HG02798 (cell line): ENCODE measurements at regions not wholly inside any gene's neighbourhood (a gene's known extent, or its start where the extent isn't known, plus 50 kb on each side); places are given as distances from the start of the nearest gene placed in this dataset.

Experiments used
- ATAC-seq: cut with Tn5 transposase; IDR thresholded peaks from one replicate; pipeline ENCODE4 v1.9.1; 2021; ENCODE audit warnings: mild to moderate bottlenecking; ENCODE audit not compliant: unreplicated experiment, poor library complexity

DNA sequence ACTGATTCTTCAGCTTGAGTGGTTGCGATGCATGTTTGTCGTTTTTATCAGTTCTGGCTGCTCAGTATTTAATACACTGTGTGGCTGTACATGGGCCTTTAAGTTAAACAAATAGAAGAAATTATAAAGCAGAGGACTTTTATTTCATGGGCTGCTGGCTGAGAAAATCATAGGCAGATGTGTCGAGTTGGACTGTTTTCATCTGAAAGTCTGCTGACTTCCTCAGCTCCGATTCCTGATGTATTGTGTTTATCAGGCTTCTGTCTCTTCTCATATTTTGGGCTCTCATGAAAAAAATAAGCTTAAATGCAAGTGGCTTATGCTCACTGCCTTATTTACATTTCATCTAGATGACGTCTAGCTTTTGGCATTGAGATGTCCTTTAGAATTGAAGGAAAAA lies 129.5 kb upstream of the GGTLC1 start:
- no peak for ATAC-seq

DNA sequence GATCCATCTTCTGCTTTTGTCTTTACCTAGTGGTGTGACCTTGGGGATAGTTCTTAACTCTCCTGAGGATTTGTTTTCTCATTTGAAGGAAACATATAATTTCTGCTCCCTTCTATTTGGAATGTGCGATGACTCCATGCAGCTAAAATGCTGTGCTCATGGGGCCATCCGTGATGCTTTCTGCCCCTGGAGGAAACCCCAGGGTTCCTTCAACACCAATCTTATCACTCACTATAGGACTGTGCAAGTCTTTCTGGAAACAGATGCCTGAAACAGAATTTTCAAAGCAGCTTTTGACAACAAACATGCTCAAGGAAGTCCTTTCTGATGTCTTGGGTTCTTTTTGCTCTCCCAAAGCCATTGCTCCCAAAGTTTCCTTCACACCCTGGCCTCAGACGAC lies 128.8 kb upstream of the GGTLC1 start:
- ATAC-seq, result no peak

DNA sequence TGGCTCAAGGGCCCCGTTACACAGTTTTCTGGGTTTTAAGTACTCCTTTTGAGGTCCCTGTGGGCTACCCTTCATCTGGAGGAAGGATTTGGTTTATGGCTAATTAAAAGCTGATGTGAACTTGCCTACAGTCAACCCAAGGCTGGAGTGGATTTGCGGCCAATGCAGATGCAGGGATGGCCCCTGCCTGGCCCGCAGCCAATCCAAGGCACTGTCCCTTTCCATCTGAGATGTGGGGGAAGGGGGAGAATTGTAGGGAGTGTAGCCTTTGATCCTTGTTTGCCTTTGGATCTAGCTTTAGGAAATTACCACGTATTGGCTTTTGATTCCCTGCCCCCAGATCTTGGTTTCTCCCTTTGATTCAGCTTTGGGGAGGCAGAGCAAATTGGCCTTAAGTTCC lies 128.0 kb upstream of the GGTLC1 start:
- ATAC-seq, result no peak

DNA sequence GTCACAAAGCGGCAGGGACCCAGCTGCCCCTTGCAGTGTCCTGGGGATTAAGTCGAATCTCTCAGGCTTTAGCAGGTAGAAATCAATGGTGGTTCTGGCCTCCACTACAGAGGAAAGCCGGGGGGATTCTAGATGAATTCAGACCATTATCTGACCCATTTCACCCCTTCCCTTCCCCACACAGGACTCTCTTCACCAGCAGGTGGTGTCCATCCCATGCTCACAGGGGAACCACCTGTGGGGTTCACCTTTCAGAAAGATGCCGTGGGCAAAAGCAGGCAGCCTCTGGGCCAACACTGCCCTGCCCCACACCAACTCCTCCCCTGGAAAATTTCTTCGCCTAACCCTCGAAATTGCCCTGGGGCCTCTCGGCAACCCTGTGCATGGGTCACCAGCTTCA lies 123.8 kb upstream of the GGTLC1 start:
- ATAC-seq, result no peak

DNA sequence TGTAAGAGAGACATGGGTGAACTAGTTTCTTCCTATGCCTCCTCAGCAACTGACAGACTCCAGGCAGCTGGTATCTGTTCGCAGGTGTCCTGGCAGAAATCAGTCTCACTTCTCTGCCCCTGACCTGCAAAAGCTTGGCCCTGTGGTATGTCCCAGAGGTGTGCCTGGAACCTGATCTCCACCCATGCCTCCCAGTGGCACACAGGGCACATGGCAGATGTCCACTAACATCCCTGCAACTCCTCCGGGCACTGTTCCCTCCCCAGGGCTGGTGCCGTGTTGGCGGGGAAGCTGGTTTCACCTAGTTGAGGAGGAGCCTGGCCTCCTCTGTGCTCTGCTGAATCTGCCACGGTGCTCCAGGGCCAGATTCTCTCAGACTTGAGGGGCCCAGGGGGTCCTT lies 123.3 kb upstream of the GGTLC1 start:
- no peak for ATAC-seq

DNA sequence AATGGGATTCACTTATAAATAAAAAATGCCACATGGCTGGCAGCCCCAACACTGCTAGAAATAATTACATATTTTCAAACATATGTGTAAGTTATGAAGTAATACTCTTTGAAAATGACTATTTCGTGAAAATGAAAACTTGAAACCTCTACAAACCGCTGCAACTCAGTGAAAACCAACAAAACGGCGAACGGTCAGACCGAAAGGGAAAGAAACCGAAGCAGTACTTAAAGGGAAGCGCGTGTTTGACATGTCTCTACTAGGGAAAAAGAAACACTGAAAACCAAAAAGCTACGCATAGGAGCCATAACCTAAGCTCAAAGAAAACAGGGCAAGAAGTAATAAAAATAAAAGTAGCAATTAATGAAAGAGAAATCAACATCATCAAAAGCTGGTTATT lies 121.0 kb upstream of the GGTLC1 start:
- peak; percentile 52 for ATAC-seq

DNA sequence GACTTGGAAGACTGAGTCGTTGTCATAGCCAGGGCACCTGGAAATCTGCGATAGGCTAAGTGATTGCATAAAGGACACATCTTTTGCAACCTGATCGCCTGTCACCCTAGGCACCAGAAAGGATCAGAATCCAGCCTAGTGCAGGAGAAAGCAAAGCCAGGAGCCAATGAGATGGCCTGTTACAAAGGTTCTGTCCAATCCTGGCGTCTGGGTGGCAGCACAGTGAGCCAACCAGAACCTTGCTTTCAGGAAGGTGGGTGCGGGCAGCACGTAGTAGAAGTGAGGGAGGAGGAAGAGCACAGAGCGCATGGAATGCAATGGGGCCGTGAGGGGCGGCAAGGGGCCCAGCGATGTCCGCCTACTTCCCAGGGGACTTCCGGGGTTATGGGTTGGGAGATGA lies 120.4 kb upstream of the GGTLC1 start:
- no peak for ATAC-seq

DNA sequence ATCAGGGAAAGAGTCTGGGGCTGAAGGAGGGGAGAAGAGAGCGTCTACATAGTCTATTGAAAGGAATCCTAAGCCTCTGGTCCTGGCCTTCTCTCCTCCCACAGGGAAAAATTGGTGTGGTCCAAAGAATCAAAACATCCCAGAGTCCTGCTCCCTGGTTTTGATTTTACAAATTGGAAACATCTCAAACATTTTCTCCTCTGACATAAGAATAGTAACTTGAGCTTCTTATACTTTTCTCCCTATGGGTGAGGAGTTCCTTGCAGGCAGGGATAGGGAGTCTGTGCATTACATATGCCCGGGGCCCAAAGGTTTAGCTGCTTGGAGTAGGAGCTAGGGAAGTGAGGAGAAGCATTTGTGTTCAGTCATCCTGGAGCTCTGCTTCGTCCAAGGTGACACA lies 120.0 kb upstream of the GGTLC1 start:
- ATAC-seq, result no peak

DNA sequence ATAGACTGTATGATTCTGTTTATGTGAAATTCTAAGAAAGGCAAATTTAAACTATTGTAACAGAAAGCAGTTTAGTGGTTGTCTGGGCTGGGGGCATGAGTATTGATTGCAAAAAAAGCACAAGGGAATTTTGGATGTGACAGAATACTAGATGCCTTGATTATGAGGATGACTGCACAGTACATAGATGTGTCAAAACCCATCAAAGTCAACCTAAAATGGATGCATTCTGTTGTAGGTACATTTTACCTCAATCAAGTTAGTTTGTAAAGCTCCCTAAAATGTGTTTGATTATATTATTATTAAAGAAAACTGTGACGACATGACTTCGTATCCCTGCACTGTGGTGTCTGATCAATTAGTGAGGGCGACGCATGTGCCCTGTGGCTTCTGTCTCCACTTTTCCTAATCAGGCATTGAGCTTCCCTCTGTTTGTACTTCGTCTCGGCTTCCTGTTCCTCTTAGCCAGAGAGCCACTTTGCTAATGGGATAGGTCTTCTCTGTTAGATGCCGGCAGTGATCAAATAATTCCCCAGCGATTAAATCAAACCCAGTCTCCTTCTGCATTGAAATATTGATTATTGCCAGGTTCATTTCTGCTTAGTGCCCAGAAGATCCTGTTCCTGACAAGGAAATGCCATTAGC lies 118.3 kb upstream of the GGTLC1 start:
- ATAC-seq, result no peak

DNA sequence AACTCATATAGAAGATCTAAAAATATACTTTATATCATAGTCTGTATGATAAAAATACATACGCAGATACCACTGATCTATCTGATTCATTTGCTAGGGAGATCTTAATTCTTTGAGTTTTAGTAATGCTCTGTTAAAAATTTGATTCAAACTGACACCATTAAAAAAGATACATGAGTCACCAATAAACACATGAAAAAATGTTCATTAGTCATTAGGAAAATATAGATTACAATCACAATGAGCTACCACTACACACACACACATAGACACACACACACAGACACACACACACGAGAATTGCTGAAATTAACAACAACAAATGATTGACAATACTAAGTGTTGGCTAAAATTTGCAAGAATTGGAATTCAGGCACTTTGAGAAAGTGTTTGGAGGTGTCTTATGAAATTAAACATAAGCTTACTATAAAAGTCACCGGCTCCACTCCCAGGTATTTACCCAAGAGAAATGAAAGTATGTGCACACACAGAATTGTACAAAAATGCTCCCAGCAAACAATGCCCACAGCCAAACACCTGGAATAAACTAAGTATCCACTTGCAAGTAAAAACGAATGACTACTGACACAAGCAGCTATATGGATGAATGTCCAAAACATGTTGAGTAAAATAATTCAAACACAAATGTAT lies 117.7 kb upstream of the GGTLC1 start:
- ATAC-seq, result no peak

DNA sequence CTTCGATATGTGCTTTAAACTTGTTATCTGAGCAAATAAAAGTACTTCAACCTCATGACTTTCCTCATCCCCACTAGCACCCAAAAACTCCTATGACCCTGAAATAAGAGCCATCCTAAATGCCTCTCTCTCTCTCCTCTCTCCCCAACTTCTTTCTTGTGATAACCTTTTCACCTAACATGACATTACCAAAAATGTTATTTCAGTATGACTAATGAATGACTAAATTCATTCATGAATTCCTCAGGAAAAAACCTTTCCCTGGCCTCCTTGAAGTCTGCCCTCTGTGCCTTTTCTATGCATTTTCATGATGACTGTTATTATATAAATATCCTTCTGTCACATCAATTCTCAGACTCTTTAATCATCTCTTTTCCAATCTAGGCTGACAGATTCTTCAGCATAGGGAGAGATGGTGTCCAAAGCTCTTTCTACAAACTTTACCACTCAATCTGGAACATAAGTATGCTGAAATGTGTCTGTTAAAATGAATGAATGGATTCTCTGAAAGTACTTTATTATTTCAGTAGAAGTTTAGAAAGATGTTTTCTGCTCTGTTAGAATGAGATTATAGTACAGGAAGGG lies 114.3 kb upstream of the GGTLC1 start:
- no peak for ATAC-seq

DNA sequence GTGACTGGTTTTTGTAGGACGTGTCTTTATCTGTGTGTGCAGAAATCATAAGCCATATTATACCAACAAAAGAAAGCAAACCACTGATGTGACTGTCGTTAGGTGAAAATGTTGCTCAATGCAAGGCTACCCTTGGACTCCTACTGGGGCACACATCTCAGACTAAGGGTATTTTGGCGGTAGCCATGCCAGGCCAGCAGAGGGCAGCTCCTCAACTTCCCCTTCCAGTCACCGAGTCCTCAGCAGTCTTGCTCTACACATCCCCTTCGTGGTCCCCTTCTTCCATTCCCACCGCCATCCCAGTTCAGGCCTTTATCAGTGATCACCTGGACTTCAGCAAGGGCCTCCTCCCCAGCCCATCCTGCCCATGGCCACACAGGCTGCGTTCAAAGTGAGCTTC lies 113.7 kb upstream of the GGTLC1 start:
- no peak for ATAC-seq

DNA sequence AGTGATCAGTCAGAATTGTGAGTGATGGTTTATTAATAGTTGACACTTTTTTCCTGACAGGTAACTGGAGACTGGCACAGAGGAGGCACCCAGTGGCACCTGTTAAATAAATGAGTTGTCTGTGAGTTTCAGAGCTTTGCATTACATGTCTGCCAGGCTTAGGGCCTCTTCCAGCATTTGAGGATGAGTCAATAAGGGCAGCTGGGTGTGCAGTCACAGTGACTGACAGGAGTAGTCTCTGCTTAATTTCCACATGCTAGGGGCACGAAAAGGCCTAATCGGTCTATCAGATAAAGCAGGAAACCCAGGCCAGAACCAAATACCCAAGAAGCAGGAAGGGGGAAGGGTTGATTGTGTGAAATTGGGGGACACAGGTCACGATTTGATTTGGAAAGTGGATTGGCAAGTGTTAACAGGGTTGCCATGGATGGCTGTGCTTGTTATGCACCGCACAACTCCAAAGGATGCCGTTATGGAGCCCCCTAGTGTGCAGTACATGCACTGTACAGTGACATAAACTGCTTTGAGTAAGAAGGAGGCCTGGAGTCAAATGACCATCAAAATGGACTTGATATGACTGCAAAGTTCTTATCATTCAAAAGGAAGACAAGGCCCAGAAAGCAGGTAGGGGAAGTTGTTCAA lies 111.9 kb upstream of the GGTLC1 start:
- peak; percentile 76 for ATAC-seq

DNA sequence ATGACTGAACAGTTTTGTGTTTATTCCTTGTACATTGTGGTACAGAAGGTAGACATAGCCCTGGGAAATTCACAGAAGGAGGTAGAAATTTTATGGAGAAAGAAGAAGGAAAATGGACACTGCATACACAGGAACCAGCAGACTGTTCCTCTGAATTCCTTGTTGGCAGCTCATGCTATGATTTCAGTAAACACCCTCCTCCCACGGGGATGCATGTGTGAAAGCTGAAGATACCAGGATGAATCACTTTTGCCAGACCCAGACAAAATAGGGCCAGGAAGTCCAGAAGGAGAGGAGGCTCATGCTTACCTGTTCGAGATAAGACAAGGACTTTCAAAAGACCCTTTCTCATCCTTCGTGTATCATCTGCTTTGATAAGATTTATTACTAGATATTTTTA lies 110.3 kb upstream of the GGTLC1 start:
- ATAC-seq, result no peak

DNA sequence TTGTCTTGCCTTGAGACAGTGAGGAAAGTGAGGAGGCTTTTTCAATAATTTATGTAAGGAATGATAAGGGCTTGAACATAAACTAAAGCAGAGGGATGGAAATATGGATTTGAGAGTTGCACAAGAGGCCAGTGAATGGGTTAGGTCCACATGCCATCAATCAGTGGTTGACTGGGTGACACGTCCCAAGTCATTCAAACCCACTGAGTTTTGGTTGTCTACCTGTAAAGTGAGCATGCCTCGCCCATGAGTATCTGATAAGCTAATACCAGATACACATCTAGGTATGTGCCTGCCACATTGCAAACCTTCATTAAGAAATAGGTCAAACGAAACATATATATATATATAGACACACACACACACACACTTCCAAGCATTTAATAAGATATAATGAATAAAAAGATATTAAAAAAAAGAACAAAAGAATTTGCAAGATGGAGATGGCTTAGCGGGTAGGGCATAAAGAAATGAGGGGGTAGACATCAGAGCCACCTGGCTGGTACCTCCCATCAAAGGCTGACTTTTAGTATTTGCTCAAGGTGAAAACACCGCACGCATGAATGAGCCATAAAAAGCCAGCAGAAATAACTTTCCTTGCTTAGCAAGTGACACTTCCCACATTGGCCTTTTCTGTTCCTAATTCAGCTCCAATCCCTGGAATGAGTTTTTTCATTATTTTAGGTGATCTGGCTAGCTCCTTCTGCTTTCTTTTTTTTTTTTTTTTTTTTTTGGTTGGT lies 109.1 kb upstream of the GGTLC1 start:
- ATAC-seq, result no peak

DNA sequence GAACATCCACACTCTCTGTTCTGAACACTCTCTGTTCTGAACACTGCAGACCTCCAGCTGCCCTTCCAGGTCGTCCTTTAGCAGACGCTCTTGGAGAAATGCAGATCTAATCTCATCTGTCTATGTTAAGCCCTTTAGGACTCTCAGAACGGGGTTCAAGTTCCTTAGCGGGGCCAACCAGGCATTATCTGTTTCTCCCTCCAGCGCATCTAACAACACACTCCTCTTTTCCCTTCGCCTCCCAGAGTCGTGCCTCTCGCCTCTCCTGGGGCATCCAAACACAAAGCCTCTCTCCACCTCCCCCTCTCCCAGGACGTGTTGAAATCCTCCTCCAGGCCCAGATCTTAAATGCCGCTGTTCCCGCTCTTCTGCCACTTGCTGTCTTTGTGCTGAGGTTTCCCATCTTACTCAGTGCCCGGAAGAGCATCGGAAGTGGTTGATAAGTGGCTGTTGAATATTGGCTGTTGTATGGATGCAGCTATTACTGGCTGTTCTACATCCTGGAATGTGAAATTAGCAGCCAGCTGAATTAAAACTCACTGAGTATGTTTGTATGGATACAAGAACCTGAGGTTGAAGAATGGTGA lies 108.4 kb upstream of the GGTLC1 start:
- ATAC-seq, result no peak

DNA sequence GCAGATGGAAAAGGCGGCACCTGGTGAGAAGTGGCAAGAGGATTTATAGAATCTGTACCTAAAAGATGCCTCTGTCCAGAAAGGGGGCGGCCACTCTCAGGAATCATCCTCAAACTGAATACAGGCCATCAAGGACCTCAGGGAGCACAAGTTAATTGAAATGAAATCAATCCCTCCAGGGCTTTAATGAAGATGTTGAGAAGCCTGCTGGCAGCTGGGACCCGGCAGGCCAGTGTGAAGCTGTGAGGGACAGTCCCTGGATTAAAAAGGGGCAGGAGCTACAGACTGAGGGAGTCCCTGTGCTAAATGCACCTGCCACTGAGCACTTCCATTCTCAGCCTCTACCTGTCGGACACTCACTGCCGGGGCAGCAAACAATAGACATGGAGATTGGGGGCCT lies 107.7 kb upstream of the GGTLC1 start:
- ATAC-seq, result no peak

DNA sequence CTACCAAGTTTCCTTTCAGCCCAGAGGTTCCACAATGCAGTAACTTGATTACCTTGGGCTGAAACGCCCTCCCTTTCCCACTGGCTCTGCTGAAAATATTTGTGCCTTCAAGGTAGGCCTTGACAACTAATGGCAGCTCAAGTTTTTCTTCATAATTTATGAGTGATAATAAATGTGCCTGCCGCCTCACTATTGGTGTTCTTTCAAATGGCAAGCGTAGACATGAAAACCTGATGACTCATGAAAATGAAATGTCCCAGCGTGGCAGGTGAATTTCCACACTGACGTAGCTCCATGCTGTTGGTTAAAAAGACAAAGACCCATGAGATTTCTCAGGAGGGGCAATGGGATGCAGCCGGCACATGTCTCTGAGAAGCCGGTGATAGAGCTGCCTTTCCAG lies 107.2 kb upstream of the GGTLC1 start:
- no peak for ATAC-seq

DNA sequence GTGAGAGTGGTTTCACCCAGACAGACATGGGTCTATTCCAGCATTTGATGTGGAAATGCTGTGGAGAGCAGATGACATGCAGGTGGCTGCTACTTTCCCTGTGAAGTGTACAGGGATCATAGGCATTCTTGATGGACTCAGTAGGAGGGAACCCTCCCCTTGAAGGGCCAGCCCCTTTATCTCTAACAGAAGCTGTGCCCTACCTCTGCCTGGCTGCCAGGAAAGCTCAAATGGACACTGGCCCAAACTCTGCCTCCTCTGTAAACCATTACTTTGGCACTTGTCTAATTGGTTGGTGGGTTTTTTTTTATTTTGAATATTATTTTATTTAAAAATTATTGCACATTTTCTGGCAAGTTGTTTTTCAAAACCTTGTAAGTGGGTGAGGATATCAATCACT lies 106.7 kb upstream of the GGTLC1 start:
- ATAC-seq, result no peak

DNA sequence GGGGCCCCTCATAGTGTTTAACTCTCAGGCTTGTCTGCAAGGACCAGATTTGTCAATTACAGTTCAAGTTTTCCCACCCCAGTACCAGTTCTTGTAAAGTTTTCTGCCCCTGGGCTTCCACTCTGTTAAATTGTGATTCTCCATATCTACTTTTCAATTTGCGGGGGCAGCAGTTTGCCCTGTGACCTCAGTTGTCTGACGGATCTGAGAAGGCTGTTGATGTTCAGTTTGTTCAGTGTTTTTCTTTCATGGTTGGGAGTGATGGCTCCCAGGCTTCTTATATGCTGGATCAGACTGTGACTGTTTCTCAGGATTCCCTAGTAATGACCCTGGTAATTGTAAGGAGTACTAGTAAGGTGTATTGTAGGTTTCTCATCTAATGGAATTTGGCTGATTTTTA lies 101.0 kb upstream of the GGTLC1 start:
- no peak for ATAC-seq

DNA sequence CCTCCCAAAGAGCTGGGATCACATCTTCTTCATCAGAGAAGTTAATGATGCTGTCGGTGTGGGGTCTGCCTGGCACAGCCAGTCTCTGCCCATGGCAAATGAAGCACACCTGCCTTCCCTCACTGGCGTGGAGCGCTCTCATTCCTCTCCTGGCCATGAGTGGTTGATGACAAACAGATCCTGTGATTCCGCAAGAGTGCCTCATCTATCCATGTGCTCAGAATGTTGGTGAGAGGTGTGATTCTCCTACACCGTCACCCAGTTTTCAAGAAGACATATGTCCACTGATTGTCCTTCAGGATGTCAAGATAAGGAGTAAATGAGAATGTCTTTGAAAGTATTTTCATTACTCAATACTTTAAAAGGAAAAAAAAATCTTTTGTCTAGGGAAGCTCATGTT lies 97.5 kb upstream of the GGTLC1 start:
- no peak for ATAC-seq
